Esophagus squamous epithelium (tissue), 4 donors: ENCODE measurements at regions not wholly inside any gene's neighbourhood (a gene's known extent, or its start where the extent isn't known, plus 50 kb on each side); places are given as distances from the start of the nearest gene placed in this dataset.

ENCODE experiments used
- POLR2A ChIP-seq, 4 donors: fragments of 450-650 bp; IDR thresholded peaks; one replicate each; pipeline ENCODE4 v1.6.1; 2017; ENCODE audit warnings: antibody characterized with exemption in 4 of 4, mild to moderate bottlenecking in 4 of 4, moderate library complexity in 3 of 4
- TF ChIP-seq, protein P1 (sequence below), 6 experiments: fragments of 450-650 bp in 4 of 6; fragments of 200-600 bp in 2 of 6; sonication (generic) in 2 of 6; IDR thresholded peaks; one replicate each; pipeline ENCODE4 v1.5.1; 2016 to 2019; ENCODE audit warnings: antibody characterized with exemption in 6 of 6, mild to moderate bottlenecking in 4 of 6, moderate library complexity in 4 of 6

DNA sequence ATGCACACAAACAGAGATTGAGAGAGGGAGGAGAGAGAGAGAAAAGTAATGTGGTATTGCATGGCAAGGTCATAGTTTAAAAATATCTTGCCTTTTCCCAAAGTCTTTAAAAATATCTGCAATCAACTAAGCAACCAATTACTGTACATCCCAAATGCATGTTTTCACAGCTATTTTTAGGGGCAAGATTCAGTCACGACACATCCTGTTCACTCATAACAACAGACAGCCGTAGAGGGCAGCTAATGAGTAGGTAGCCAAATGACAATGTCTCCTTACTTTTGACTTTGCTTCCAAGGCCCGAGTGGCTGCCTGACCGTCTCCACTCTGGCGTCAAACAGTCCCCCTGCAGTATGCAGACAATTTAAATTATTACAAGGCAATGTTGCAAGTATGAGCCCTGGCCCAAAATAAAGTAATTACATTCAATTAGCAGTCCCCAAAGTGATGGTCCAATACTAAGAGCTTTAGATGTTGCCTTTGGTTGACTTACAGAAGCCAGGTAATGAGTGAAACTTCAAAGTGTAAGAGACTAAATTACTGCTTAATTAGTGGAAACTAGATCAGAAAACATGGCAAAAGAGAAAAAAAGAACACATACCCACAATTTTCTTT lies 162.9 kb downstream of the MBL2 start:
- TF ChIP-seq, protein P1, sequence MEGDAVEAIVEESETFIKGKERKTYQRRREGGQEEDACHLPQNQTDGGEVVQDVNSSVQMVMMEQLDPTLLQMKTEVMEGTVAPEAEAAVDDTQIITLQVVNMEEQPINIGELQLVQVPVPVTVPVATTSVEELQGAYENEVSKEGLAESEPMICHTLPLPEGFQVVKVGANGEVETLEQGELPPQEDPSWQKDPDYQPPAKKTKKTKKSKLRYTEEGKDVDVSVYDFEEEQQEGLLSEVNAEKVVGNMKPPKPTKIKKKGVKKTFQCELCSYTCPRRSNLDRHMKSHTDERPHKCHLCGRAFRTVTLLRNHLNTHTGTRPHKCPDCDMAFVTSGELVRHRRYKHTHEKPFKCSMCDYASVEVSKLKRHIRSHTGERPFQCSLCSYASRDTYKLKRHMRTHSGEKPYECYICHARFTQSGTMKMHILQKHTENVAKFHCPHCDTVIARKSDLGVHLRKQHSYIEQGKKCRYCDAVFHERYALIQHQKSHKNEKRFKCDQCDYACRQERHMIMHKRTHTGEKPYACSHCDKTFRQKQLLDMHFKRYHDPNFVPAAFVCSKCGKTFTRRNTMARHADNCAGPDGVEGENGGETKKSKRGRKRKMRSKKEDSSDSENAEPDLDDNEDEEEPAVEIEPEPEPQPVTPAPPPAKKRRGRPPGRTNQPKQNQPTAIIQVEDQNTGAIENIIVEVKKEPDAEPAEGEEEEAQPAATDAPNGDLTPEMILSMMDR (IDR thresholded peaks at IDR 0.05) = no peak
- TF ChIP-seq POLR2A (IDR thresholded peaks at IDR 0.05) = no peak
